Endothelial cell of umbilical vein (primary cell): ENCODE measurements at regions not wholly inside any gene's neighbourhood (a gene's known extent, or its start where the extent isn't known, plus 50 kb on each side); places are given as distances from the start of the nearest gene placed in this dataset.

Experiments
- BruUV-seq: library from RNA; stranded (reverse); fragments of 400-500 nt; replicated peaks from 2 replicates; lab custom pipeline; 2021; lab: Mats Ljungman, UMichigan
- CTCF ChIA-PET: fragments of 300-600, 350-600 bp; sonication (Branson Sonifier 250); formaldehyde crosslinking; loops from one replicate; lab custom pipeline; 2021; ENCODE audit warnings: antibody characterized with exemption, inconsistent platforms; lab: Charles Lee
- POLR2A ChIA-PET: fragments of 300-600, 350-600 bp; sonication (Branson Sonifier 250); formaldehyde crosslinking; loops from one replicate; lab custom pipeline; 2021; ENCODE audit warnings: antibody characterized with exemption, inconsistent platforms; lab: Charles Lee
- DNase-seq: peaks from one replicate; pipeline ENCODE4 v3.0.0-alpha.2; 2011; ENCODE audit warnings: low read depth, low spot score
- FAIRE-seq: peaks from 2 replicates; lab custom pipeline; 2011; peaks lifted over from hg19 to GRCh38; lab: Jason Lieb, UNC
- H2AFZ ChIP-seq: 2 replicates; pipeline ENCODE4 v1.6.0; 2012; ENCODE audit warnings: low read depth, low read length, control low read depth, inconsistent platforms
- H3K27ac ChIP-seq: 2 replicates; pipeline ENCODE4 v1.5.1; 2011; ENCODE audit warnings: low read depth, mild to moderate bottlenecking, control low read depth, low read length, moderate library complexity; ENCODE audit not compliant: insufficient read depth
- H3K27me3 ChIP-seq, 2 experiments: 2 replicates each; pipeline versions ENCODE4 v1.6.0 to v1.6.1; 2011; ENCODE audit warnings: low read length in 2 of 2, mixed read lengths in 1 of 2; ENCODE audit not compliant: control insufficient read depth in 2 of 2, insufficient read depth in 2 of 2
- H3K36me3 ChIP-seq, 2 experiments: 2 replicates in 1 of 2; 3 replicates in 1 of 2; pipeline ENCODE4 v1.5.1; 2011; ENCODE audit warnings: low read length in 2 of 2, mild to moderate bottlenecking in 1 of 2, moderate library complexity in 1 of 2; ENCODE audit not compliant: control insufficient read depth in 2 of 2, insufficient read depth in 2 of 2; ENCODE audit errors: extremely low read depth in 1 of 2
- H3K4me1 ChIP-seq: 3 replicates; pipeline ENCODE4 v1.5.1; 2011; ENCODE audit warnings: mild to moderate bottlenecking, low read length; ENCODE audit not compliant: control insufficient read depth, insufficient read depth; ENCODE audit errors: extremely low read depth
- H3K4me2 ChIP-seq: 2 replicates; pipeline ENCODE4 v1.6.1; 2011; ENCODE audit warnings: low read length, control low read depth, mixed read lengths; ENCODE audit not compliant: insufficient read depth
- H3K4me3 ChIP-seq, 3 experiments: fragments of 200-600 bp in 1 of 3; sonication (generic), shearing (Covaris generic) in 1 of 3; replicated peaks in 1 of 3; 2 replicates each; pipeline ENCODE4 v1.5.1; 2011 to 2016; ENCODE audit warnings: control low read depth in 3 of 3, low read length in 3 of 3, mild to moderate bottlenecking in 2 of 3, inconsistent platforms in 1 of 3, low read depth in 1 of 3, moderate library complexity in 1 of 3; ENCODE audit not compliant: insufficient read depth in 1 of 3
- H3K79me2 ChIP-seq: 2 replicates; pipeline ENCODE4 v1.6.0; 2012; ENCODE audit warnings: low read length, inconsistent platforms; ENCODE audit not compliant: control insufficient read depth, insufficient read depth
- H3K9ac ChIP-seq: replicated peaks from 2 replicates; pipeline ENCODE3; 2011; ENCODE audit warnings: low read length, control low read depth; ENCODE audit not compliant: insufficient read depth; ENCODE audit errors: extremely low read depth
- H3K9me1 ChIP-seq: replicated peaks from 3 replicates; pipeline ENCODE4 v1.6.0; 2011; ENCODE audit warnings: mild to moderate bottlenecking, low read length; ENCODE audit not compliant: control insufficient read depth, insufficient read depth; ENCODE audit errors: extremely low read depth
- H3K9me3 ChIP-seq: replicated peaks from 2 replicates; pipeline ENCODE4 v1.5.1; 2012; ENCODE audit warnings: low read length, inconsistent platforms; ENCODE audit not compliant: control insufficient read depth, insufficient read depth
- H4K20me1 ChIP-seq: replicated peaks from 2 replicates; pipeline ENCODE3; 2011; ENCODE audit warnings: mild to moderate bottlenecking, low read length; ENCODE audit not compliant: control insufficient read depth, insufficient read depth; ENCODE audit errors: extremely low read depth
- CTCF ChIP-seq, 2 donors: IDR thresholded peaks; 1 replicate in 1 of 2; 2 replicates in 1 of 2; pipeline ENCODE4 v1.5.1; 2011; ENCODE audit warnings: low read length in 2 of 2, mild to moderate bottlenecking in 2 of 2, moderate library complexity in 2 of 2, control low read depth in 1 of 2, inconsistent platforms in 1 of 2, low read depth in 1 of 2; ENCODE audit not compliant: insufficient read depth in 1 of 2; ENCODE audit errors: extremely low read depth in 1 of 2
- EZH2 ChIP-seq: IDR thresholded peaks from 2 replicates; pipeline ENCODE4 v1.6.1; 2012; ENCODE audit warnings: borderline replicate concordance, low read depth, mild to moderate bottlenecking, moderate library complexity, low read length, inconsistent platforms; ENCODE audit not compliant: severe bottlenecking
- FOS ChIP-seq: IDR thresholded peaks from 2 replicates; pipeline ENCODE4 v1.6.1; 2011; ENCODE audit warnings: mild to moderate bottlenecking, low read length, moderate library complexity, borderline replicate concordance; ENCODE audit not compliant: insufficient read depth
- GATA2 ChIP-seq: IDR thresholded peaks from 2 replicates; pipeline ENCODE4 v1.7.0; 2011; ENCODE audit warnings: low read depth, mild to moderate bottlenecking, moderate library complexity, mixed read lengths, low read length; ENCODE audit not compliant: insufficient read length, insufficient read depth
- JUN ChIP-seq: IDR thresholded peaks from 2 replicates; pipeline ENCODE4 v1.6.1; 2011; ENCODE audit warnings: borderline replicate concordance, low read depth; ENCODE audit not compliant: insufficient read length, insufficient read depth
- MAX ChIP-seq: IDR thresholded peaks from 2 replicates; pipeline ENCODE4 v1.6.1; 2011; ENCODE audit not compliant: insufficient read depth, insufficient read length
- MYC ChIP-seq: IDR thresholded peaks from one replicate; pipeline ENCODE4 v1.6.1; 2011; ENCODE audit warnings: mild to moderate bottlenecking, low read depth, low read length
- POLR2A ChIP-seq: IDR thresholded peaks from 2 replicates; pipeline ENCODE4 v1.6.1; 2012; ENCODE audit warnings: low read depth, mild to moderate bottlenecking, control low read depth, low read length
- POLR2AphosphoS5 ChIP-seq: IDR thresholded peaks from 2 replicates; pipeline ENCODE4 v1.6.1; 2012; ENCODE audit warnings: low read depth, mild to moderate bottlenecking, control low read depth, low read length, moderate library complexity; ENCODE audit not compliant: insufficient read depth
- dilution Hi-C: fragments of 300-500 bp; cut with MboI; formaldehyde crosslinking; loops from one replicate; pipeline ENCODE4 v1.15.0; 2019; ENCODE audit warnings: low sequenced_read_pairs; ENCODE audit not compliant: extremely low pct_ligation_motif_present
- intact Hi-C: fragments of 100-400 bp; cut with micrococcal nuclease; formaldehyde crosslinking; loops from one replicate; pipeline ENCODE4 v1.10.0; 2022

- POLR2A ChIA-PET, result no interaction called here
- intact Hi-C loops, result loop anchor here (1.0 kb wide), 2 partner anchors 31 to 35 kb away; no protein-coding TSS in a partner anchor
- peak; percentile 79 for FAIRE-seq
- Histone ChIP-seq H3K9ac (no peak overlapping the region), H3K9me3 (no peaks in the 10 kb centered on the region), H2AFZ (no peak overlapping the region), H3K4me3 (no peak overlapping the region), H3K4me2 (peak overlapping the region; percentile 10), H3K27me3 (no peaks in the 10 kb centered on the region), H3K9me1 (no peaks in the 10 kb centered on the region), H3K4me1 (peaks cover 25% of the 10 kb centered on the region), H3K79me2 (no peaks in the 10 kb centered on the region), H4K20me1 (no peaks in the 10 kb centered on the region), H3K36me3 (no peaks in the 10 kb centered on the region), H3K27ac (peak overlapping the region; percentile 67)
- dilution Hi-C loops, result no loop called here
- BruUV-seq, result no TSS peak
- CTCF ChIA-PET, result interaction anchor here (0.7 to 2.0 kb wide), 3 partner anchors 31 to 76 kb away, joined by 3 to 7 read pairs (median 5); no protein-coding TSS in a partner anchor
- DNase-seq, result peak; percentile 84
- TF ChIP-seq POLR2AphosphoS5 (peak; percentile 82), FOS (peak; percentile 90), JUN (peak; percentile 39), EZH2 (no peak), POLR2A (peak; percentile 38), GATA2 (peak; percentile 100)
Observed at GRCh38 chr5:136655468-136655867, 290.1 kb upstream of the TRPC7 start.

GRCh38 chr5:136646915-136647314, 281.6 kb upstream of the TRPC7 start:
- Histone ChIP-seq H3K4me3 (no peak overlapping the region), H3K79me2 (no peaks in the 10 kb centered on the region), H3K36me3 (no peaks in the 10 kb centered on the region), H3K4me1 (no peaks in the 10 kb centered on the region), H3K27me3 (no peaks in the 10 kb centered on the region), H4K20me1 (no peaks in the 10 kb centered on the region), H3K27ac (no peak overlapping the region), H3K9ac (no peak overlapping the region), H2AFZ (no peak overlapping the region), H3K9me1 (no peaks in the 10 kb centered on the region), H3K4me2 (no peak overlapping the region), H3K9me3 (no peaks in the 10 kb centered on the region)
- BruUV-seq, result no TSS peak
- ChIA-PET CTCF (no interaction called here), POLR2A (no interaction called here)
- intact Hi-C loops (no loop called here), dilution Hi-C loops (no loop called here)
- DNase-seq (no peak), FAIRE-seq (no peak)
- TF ChIP-seq MYC (no peak), FOS (no peak), POLR2A (no peak), GATA2 (no peak), POLR2AphosphoS5 (no peak), MAX (no peak), EZH2 (no peak), JUN (no peak), CTCF (IDR thresholded peaks at IDR 0.05; ENCODE audit: extremely low read depth in 1 of 2, insufficient read depth in 1 of 2, low read depth in 1 of 2, low read length in 2 of 2) (no peak)
